NCI-H146 (cell line): ENCODE measurements at regions not wholly inside any gene's neighbourhood (a gene's known extent, or its start where the extent isn't known, plus 50 kb on each side); places are given as distances from the start of the nearest gene placed in this dataset.
"Not testable (repeated sequence)": the region's sequence is repeated elsewhere in the genome, so short reads cannot be mapped to it uniquely, and the experiment has no call there.

Experiments used
- DNase-seq: peaks from one replicate; lab custom pipeline; 2025; lab: John Stamatoyannopoulos, UW

- DNase-seq, result no peak
Measured at GRCh38 chr12:30203981-30204380, 420.2 kb upstream of the TMTC1 start.

- DNase-seq, result no peak
Measured at GRCh38 chr12:30202521-30203254, 418.9 kb upstream of the TMTC1 start.

GRCh38 chr12:30201301-30202160 lies 417.8 kb upstream of the TMTC1 start:
- DNase-seq, result no peak

GRCh38 chr12:30200864-30201263 lies 417.1 kb upstream of the TMTC1 start:
- no peak for DNase-seq

- no peak for DNase-seq
Measured at GRCh38 chr12:30197392-30198057, 413.8 kb upstream of the TMTC1 start.

- DNase-seq, result no peak
Measured at GRCh38 chr12:30191696-30192455, 408.1 kb upstream of the TMTC1 start.

GRCh38 chr12:30188602-30189326 lies 405.0 kb upstream of the TMTC1 start:
- DNase-seq, result no peak

- DNase-seq, result no peak
Measured at GRCh38 chr12:30187426-30187825, 403.7 kb upstream of the TMTC1 start.

- no peak for DNase-seq
Measured at GRCh38 chr12:30181334-30181733, 397.6 kb upstream of the TMTC1 start.

GRCh38 chr12:30180602-30181001 lies 396.9 kb upstream of the TMTC1 start:
- no peak for DNase-seq

- DNase-seq, result no peak
Measured at GRCh38 chr12:30178916-30179315, 395.2 kb upstream of the TMTC1 start.

GRCh38 chr12:30169839-30170591 lies 386.3 kb upstream of the TMTC1 start:
- DNase-seq, result no peak

- no peak for DNase-seq
Measured at GRCh38 chr12:30166006-30166795, 382.5 kb upstream of the TMTC1 start.

GRCh38 chr12:30164382-30165318 lies 380.9 kb upstream of the TMTC1 start:
- DNase-seq, result no peak

GRCh38 chr12:30156833-30157232 lies 373.1 kb upstream of the TMTC1 start:
- not testable (repeated sequence) for DNase-seq

GRCh38 chr12:30155001-30155730 lies 371.4 kb upstream of the TMTC1 start:
- DNase-seq, result no peak

- no peak for DNase-seq
Measured at GRCh38 chr12:30153981-30154380, 370.2 kb upstream of the TMTC1 start.

- DNase-seq, result no peak
Measured at GRCh38 chr12:30152705-30153104, 369.0 kb upstream of the TMTC1 start.
